Transverse colon (tissue), 4 donors: ENCODE measurements at regions not wholly inside any gene's neighbourhood (a gene's known extent, or its start where the extent isn't known, plus 50 kb on each side); places are given as distances from the start of the nearest gene placed in this dataset.

Experiments used
- DNase-seq: peaks from one replicate; pipeline ENCODE4 v3.0.0-alpha.2; 2019
- H3K27ac ChIP-seq, 4 donors: fragments of 200-600 bp; sonication (generic); 2 replicates each; pipeline ENCODE4 v1.5.1; 2016 to 2018; ENCODE audit warnings: inconsistent platforms in 4 of 4
- H3K27me3 ChIP-seq: fragments of 200-600 bp; sonication (generic); 2 replicates; pipeline ENCODE4 v1.5.1; 2017; ENCODE audit warnings: inconsistent platforms
- H3K36me3 ChIP-seq, 4 donors: fragments of 200-600 bp; sonication (generic); 2 replicates each; pipeline ENCODE4 v1.5.1; 2017 to 2019; ENCODE audit warnings: inconsistent platforms in 4 of 4
- H3K4me1 ChIP-seq, 4 donors: fragments of 200-600 bp; sonication (generic); 2 replicates each; pipeline ENCODE4 v1.5.1; 2017 to 2020; ENCODE audit warnings: inconsistent platforms in 4 of 4
- H3K4me3 ChIP-seq, 4 donors: fragments of 200-600 bp; sonication (generic); 1 replicate in 1 of 4; 2 replicates in 3 of 4; pipeline versions ENCODE4 v1.5.1 to v1.6.1; 2017 to 2019; ENCODE audit warnings: inconsistent platforms in 4 of 4
- H3K9me3 ChIP-seq, 2 donors: fragments of 200-600 bp; sonication (generic); 2 replicates each; pipeline ENCODE4 v1.5.1; 2017 to 2019; ENCODE audit warnings: inconsistent platforms in 2 of 2
- CTCF ChIP-seq, 5 experiments: fragments of 200-600 bp in 3 of 5; fragments of 450-650 bp in 2 of 5; sonication (generic) in 3 of 5; IDR thresholded peaks; 1 replicate in 2 of 5; 2 replicates in 3 of 5; pipeline ENCODE4 v1.5.1; 2016 to 2017; ENCODE audit warnings: antibody characterized with exemption in 5 of 5, inconsistent platforms in 3 of 5, mild to moderate bottlenecking in 2 of 5, moderate library complexity in 1 of 5
- EP300 ChIP-seq: sonication (generic); formaldehyde crosslinking; IDR thresholded peaks from one replicate; pipeline ENCODE4 v1.6.1; 2017; ENCODE audit warnings: antibody characterized with exemption, low read depth
- POLR2A ChIP-seq: fragments of 450-650 bp; IDR thresholded peaks from one replicate; pipeline ENCODE4 v1.6.1; 2016; ENCODE audit warnings: antibody characterized with exemption, mild to moderate bottlenecking, moderate library complexity
- POLR2AphosphoS5 ChIP-seq, 3 donors: sonication (generic); formaldehyde crosslinking; IDR thresholded peaks; one replicate each; pipeline ENCODE4 v1.6.1; 2016; ENCODE audit warnings: antibody characterized with exemption in 3 of 3
- WGBS, 2 donors: methylation state at CpG; one replicate each; pipeline ENCODE4 v1.1.5; 2018; ENCODE audit warnings: low coverage in 1 of 2; 5-methylcytosine and 5-hydroxymethylcytosine counted together
- in situ Hi-C, 4 donors: fragments of 200-750 bp; cut with MboI; loops; one replicate each; pipeline versions ENCODE4 v1.15.0 to v1.15.1; 2017; ENCODE audit warnings: low sequenced_read_pairs in 3 of 4, low pct_ligation_motif_present in 1 of 4, low pct_unique_long_range_greater_than_20kb in 1 of 4
- intact Hi-C: fragments of 100-400 bp; cut with DNase I; formaldehyde crosslinking; loops from one replicate; pipeline ENCODE4 v1.15.1; 2023; ENCODE audit warnings: low total_unique reads

DNA sequence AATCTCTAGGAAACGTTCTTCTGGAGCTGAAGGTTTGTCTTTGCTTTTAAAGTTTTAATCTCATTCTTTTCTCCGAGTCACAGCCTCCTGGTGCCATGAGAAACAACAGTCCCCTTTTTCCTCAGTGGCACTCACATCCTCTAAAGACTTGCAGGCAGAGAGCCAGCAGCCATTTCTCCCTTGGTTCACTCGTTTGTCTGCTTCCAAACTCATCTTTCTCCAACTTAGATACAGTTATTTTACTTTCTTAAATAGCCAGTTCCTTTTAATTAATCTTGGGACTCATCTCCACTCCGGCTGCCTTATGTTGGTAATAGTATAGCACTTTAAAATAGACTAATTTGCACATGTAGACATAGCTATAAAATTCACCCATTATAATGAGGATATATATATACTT lies 555.2 kb downstream of the FGF9 start:
- peaks cover 0 to under 1% (median 0%) of the 10 kb centered on the region in 4 donors for H3K4me1 ChIP-seq
- in situ Hi-C loops (no loop called here), intact Hi-C loops (no loop called here)
- TF ChIP-seq POLR2A (no peak), EP300 (no peak), CTCF (IDR thresholded peaks at IDR 0.05) (no peak), POLR2AphosphoS5 (IDR thresholded peaks at IDR 0.05) (no peak)
- no peaks in the 10 kb centered on the region for H3K36me3 ChIP-seq
- DNase-seq = no peak
- WGBS, 2 donors = 50 to 69% methylated on average over 4 of the region's 4 CpGs
- H3K27me3 ChIP-seq = no peaks in the 10 kb centered on the region
- no peak overlapping the region for H3K4me3 ChIP-seq
- H3K9me3 ChIP-seq = no peaks in the 10 kb centered on the region
- no peak overlapping the region for H3K27ac ChIP-seq

DNA sequence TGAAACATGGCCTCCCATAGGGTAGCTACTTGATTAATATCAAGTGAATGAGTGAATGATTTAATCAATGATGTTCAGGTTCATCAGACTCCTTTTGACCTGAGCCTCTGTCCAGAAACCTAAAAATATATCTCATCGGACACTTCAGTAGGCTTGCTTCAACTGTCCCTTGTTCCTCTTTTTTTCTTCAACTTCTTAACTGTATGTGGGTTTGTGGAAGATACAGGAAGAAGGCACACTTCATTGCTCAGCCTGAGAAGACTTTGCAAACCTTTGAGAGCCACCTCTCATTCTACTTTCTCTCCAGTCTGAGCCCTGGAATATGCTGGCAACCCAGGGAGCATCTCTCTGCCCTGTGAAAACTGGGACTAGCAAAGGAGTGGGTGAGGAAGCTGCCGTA lies 557.0 kb downstream of the FGF9 start:
- TF ChIP-seq POLR2A = no peak
- TF ChIP-seq POLR2AphosphoS5 (IDR thresholded peaks at IDR 0.05) = no peak
- TF ChIP-seq CTCF (IDR thresholded peaks at IDR 0.05) = no peak
- no peak for TF ChIP-seq EP300
- no peak overlapping the region for H3K4me3 ChIP-seq
- in situ Hi-C loops (no loop called here), intact Hi-C loops (no loop called here)
- 81 to 88% methylated on average over 2 of the region's 2 CpGs for WGBS, 2 donors
- no peak for DNase-seq
- H3K9me3 ChIP-seq = no peaks in the 10 kb centered on the region
- H3K27me3 ChIP-seq = no peaks in the 10 kb centered on the region
- H3K36me3 ChIP-seq = no peaks in the 10 kb centered on the region
- no peak overlapping the region for H3K27ac ChIP-seq
- no peaks in the 10 kb centered on the region for H3K4me1 ChIP-seq

- intact Hi-C loops (no loop called here), in situ Hi-C loops (no loop called here)
- H3K36me3 ChIP-seq = no peaks in the 10 kb centered on the region
- no peak overlapping the region for H3K27ac ChIP-seq
- TF ChIP-seq POLR2AphosphoS5 (IDR thresholded peaks at IDR 0.05) (no peak), POLR2A (no peak), CTCF (IDR thresholded peaks at IDR 0.05) (no peak), EP300 (no peak)
- H3K4me1 ChIP-seq = peaks cover 0 to 5% (median 0%) of the 10 kb centered on the region in 4 donors
- H3K27me3 ChIP-seq = no peaks in the 10 kb centered on the region
- 87% methylated on average over 5 of the region's 5 CpGs; no CpG with 5 or more reads in 1 of the 2 donors for WGBS, 2 donors
- DNase-seq = no peak
- no peak overlapping the region for H3K4me3 ChIP-seq
- no peaks in the 10 kb centered on the region for H3K9me3 ChIP-seq
Observed at GRCh38 chr13:22229916-22230315, 559.0 kb downstream of the FGF9 start.

GRCh38 chr13:22232186-22232585 lies 561.3 kb downstream of the FGF9 start:
- in situ Hi-C loops = no loop called here
- intact Hi-C loops = no loop called here
- no peak overlapping the region for H3K4me3 ChIP-seq
- TF ChIP-seq EP300 (no peak), CTCF (IDR thresholded peaks at IDR 0.05) (no peak)
- 77 to 81% methylated on average over 2 to 3 of the region's 3 CpGs for WGBS, 2 donors
- no peak overlapping the region for H3K27ac ChIP-seq
- H3K36me3 ChIP-seq = no peaks in the 10 kb centered on the region
- no peak for DNase-seq
- no peaks in the 10 kb centered on the region for H3K27me3 ChIP-seq
- peaks cover 0 to 11% (median 0%) of the 10 kb centered on the region in 4 donors for H3K4me1 ChIP-seq
- no peaks in the 10 kb centered on the region for H3K9me3 ChIP-seq
